Kidney (tissue), 13 donors: ENCODE measurements at regions not wholly inside any gene's neighbourhood (a gene's known extent, or its start where the extent isn't known, plus 50 kb on each side); places are given as distances from the start of the nearest gene placed in this dataset.

Experiments used
- DNase-seq, 5 donors: peaks; one replicate each; pipeline ENCODE4 v3.0.0-alpha.2; 2013 to 2020
- FAIRE-seq: peaks from 2 replicates; lab custom pipeline; 2012; peaks lifted over from hg19 to GRCh38; lab: Jason Lieb, UNC
- H3K27ac ChIP-seq, 2 donors: one replicate each; pipeline ENCODE4 v1.7.0; 2013; ENCODE audit warnings: low read depth in 2 of 2, low read length in 2 of 2, inconsistent platforms in 1 of 2
- H3K27me3 ChIP-seq: one replicate; pipeline ENCODE4 v1.7.1; 2013; ENCODE audit warnings: low read length, inconsistent platforms; ENCODE audit not compliant: control insufficient read depth, insufficient read depth
- H3K36me3 ChIP-seq, 3 donors: one replicate each; pipeline versions ENCODE4 v1.7.0 to v1.7.1; 2013; ENCODE audit warnings: low read length in 3 of 3, control low read depth in 1 of 3, inconsistent platforms in 1 of 3; ENCODE audit not compliant: insufficient read depth in 3 of 3, control insufficient read depth in 2 of 3
- H3K4me1 ChIP-seq, 3 donors: one replicate each; pipeline versions ENCODE4 v1.7.0 to v1.7.1; 2013; ENCODE audit warnings: low read length in 3 of 3, inconsistent platforms in 1 of 3, low read depth in 1 of 3; ENCODE audit not compliant: control insufficient read depth in 2 of 3, insufficient read depth in 2 of 3
- H3K4me3 ChIP-seq, 3 donors: one replicate each; pipeline versions ENCODE4 v1.7.0 to v1.8.1; 2013; ENCODE audit warnings: low read length in 3 of 3, control low read depth in 1 of 3, inconsistent platforms in 1 of 3
- H3K9ac ChIP-seq, 3 donors: one replicate each; pipeline versions ENCODE4 v1.7.0 to v1.7.1; 2013; ENCODE audit warnings: low read length in 3 of 3, control low read depth in 1 of 3, inconsistent platforms in 1 of 3
- H3K9me3 ChIP-seq, 3 donors: one replicate each; pipeline versions ENCODE4 v1.7.0 to v1.7.1; 2013; ENCODE audit warnings: low read length in 3 of 3, control low read depth in 1 of 3, inconsistent platforms in 1 of 3; ENCODE audit not compliant: control insufficient read depth in 2 of 3, insufficient read depth in 1 of 3
- CTCF ChIP-seq: IDR thresholded peaks from 3 replicates; pipeline ENCODE4 v1.5.1; 2012; ENCODE audit warnings: mild to moderate bottlenecking, moderate library complexity, borderline replicate concordance; ENCODE audit not compliant: insufficient read depth; ENCODE audit errors: extremely low read depth
- intact Hi-C: fragments of 100-400 bp; cut with DNase I; formaldehyde crosslinking; loops from one replicate; pipeline ENCODE4 v1.11.1; 2022
- donor health status: control.
- donor health status: control.
- donor health status: control.
- donor health status: control.
- donor health status: control.
- donor health status: DM: yes; HTN: yes; CAD: no.
- donor health status: Normal renal cell carcinoma (clear cell type).

GRCh38 chr14:40784860-40785259 lies 821.8 kb upstream of the LRFN5 start:
- no peaks in the 10 kb centered on the region for H3K36me3 ChIP-seq
- no peaks in the 10 kb centered on the region for H3K27me3 ChIP-seq
- intact Hi-C loops = no loop called here
- H3K9ac ChIP-seq = no peak overlapping the region
- no peak overlapping the region for H3K4me3 ChIP-seq
- DNase-seq (no peak), FAIRE-seq (no peak)
- H3K9me3 ChIP-seq = peaks cover 0 to 4% (median 2%) of the 10 kb centered on the region in 3 donors
- no peaks in the 10 kb centered on the region for H3K4me1 ChIP-seq
- no peak for TF ChIP-seq CTCF
- H3K27ac ChIP-seq = no peak overlapping the region

GRCh38 chr14:40762685-40763084 lies 844.0 kb upstream of the LRFN5 start:
- intact Hi-C loops = no loop called here
- Histone ChIP-seq H3K4me1 (no peaks in the 10 kb centered on the region), H3K9me3 (no peaks in the 10 kb centered on the region), H3K27ac (no peak overlapping the region), H3K36me3 (no peaks in the 10 kb centered on the region), H3K27me3 (no peaks in the 10 kb centered on the region), H3K4me3 (no peak overlapping the region), H3K9ac (no peak overlapping the region)
- DNase-seq (no peak), FAIRE-seq (no peak)
- TF ChIP-seq CTCF = no peak

GRCh38 chr14:40762177-40762576 lies 844.5 kb upstream of the LRFN5 start:
- intact Hi-C loops = no loop called here
- Histone ChIP-seq H3K4me1 (no peaks in the 10 kb centered on the region), H3K36me3 (no peaks in the 10 kb centered on the region), H3K9me3 (no peaks in the 10 kb centered on the region), H3K4me3 (no peak overlapping the region), H3K27me3 (no peaks in the 10 kb centered on the region), H3K27ac (no peak overlapping the region), H3K9ac (no peak overlapping the region)
- no peak for TF ChIP-seq CTCF
- DNase-seq (no peak), FAIRE-seq (no peak)

GRCh38 chr14:40760704-40761103 lies 846.0 kb upstream of the LRFN5 start:
- TF ChIP-seq CTCF = no peak
- H3K9me3 ChIP-seq = peaks cover 0 to 6% (median 0%) of the 10 kb centered on the region in 3 donors
- no peaks in the 10 kb centered on the region for H3K36me3 ChIP-seq
- FAIRE-seq (no peak), DNase-seq (no peak)
- intact Hi-C loops = no loop called here
- H3K4me1 ChIP-seq = no peaks in the 10 kb centered on the region
- no peak overlapping the region for H3K27ac ChIP-seq
- no peaks in the 10 kb centered on the region for H3K27me3 ChIP-seq
- no peak overlapping the region for H3K9ac ChIP-seq
- H3K4me3 ChIP-seq = no peak overlapping the region
